Large intestine (tissue), 3 donors: ENCODE measurements at regions not wholly inside any gene's neighbourhood (a gene's known extent, or its start where the extent isn't known, plus 50 kb on each side); places are given as distances from the start of the nearest gene placed in this dataset.

ENCODE experiments used
- DNase-seq, 2 donors: peaks; one replicate each; pipeline versions ENCODE4 v3.0.0 to v3.0.0-alpha.2; 2013
- H3K27ac ChIP-seq: one replicate; pipeline ENCODE4 v1.5.1; 2013; ENCODE audit warnings: low read length
- H3K27me3 ChIP-seq: 2 replicates; pipeline ENCODE4 v1.6.1; 2013; ENCODE audit warnings: low read length; ENCODE audit not compliant: control insufficient read depth, insufficient read depth
- H3K36me3 ChIP-seq: 2 replicates; pipeline ENCODE4 v1.6.1; 2013; ENCODE audit warnings: low read length; ENCODE audit not compliant: control insufficient read depth, insufficient read depth
- H3K4me1 ChIP-seq: one replicate; pipeline ENCODE4 v1.6.1; 2013; ENCODE audit warnings: low read length; ENCODE audit not compliant: control insufficient read depth, insufficient read depth
- H3K4me3 ChIP-seq: one replicate; pipeline ENCODE4 v1.5.1; 2013; ENCODE audit warnings: low read length
- H3K9me3 ChIP-seq: one replicate; pipeline ENCODE4 v1.6.1; 2013; ENCODE audit warnings: mild to moderate bottlenecking, low read depth, low read length, moderate library complexity; ENCODE audit not compliant: control insufficient read depth
- WGBS: methylation state at CpG from one replicate; pipeline ENCODE4 v1.1.5; 2013; ENCODE audit warnings: low lambda C conversion rate; ENCODE audit not compliant: insufficient coverage; 5-methylcytosine and 5-hydroxymethylcytosine counted together

DNA sequence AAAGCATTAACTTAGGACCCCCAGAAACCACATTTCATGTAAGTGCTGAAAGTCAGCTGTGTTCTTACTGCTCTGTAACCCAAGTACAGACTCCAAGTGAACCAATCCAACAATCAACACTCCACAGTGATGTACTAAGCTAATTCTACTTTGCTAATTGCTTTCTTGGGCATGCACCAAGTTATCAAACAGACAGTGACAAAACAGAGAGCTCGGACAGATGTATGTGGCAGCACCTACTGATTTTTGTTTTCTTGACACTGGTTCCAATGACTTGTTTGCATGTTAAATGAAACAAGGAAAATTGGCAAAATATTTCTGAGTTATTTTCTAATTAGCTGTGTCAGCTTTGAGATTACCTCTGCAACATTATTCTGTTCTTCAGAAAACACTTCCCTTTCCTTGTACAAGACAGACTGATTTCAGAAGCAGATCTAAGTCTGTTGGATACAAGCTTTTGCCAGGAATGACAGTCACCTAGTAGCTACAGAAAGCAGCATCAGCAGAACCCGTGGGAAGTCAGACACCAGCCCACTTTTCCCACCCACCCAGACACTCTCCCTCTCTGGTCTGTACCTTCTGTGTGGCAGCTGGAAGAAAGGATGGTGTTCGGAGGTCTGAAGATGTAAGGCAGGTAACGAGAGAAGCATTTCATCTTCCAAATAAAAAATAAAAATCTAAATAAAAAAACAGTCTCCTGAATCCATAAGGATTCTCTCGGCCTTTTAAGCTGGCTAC, 176.7 kb upstream of the PPP2R2B start:
- Histone ChIP-seq H3K4me1 (no peaks in the 10 kb centered on the region), H3K4me3 (no peak overlapping the region), H3K27ac (no peak overlapping the region), H3K36me3 (no peaks in the 10 kb centered on the region), H3K27me3 (peaks cover 2% of the 10 kb centered on the region), H3K9me3 (no peaks in the 10 kb centered on the region)
- DNase-seq: no peak
- no CpG with 5 or more reads among the region's 5 CpGs for WGBS

DNA sequence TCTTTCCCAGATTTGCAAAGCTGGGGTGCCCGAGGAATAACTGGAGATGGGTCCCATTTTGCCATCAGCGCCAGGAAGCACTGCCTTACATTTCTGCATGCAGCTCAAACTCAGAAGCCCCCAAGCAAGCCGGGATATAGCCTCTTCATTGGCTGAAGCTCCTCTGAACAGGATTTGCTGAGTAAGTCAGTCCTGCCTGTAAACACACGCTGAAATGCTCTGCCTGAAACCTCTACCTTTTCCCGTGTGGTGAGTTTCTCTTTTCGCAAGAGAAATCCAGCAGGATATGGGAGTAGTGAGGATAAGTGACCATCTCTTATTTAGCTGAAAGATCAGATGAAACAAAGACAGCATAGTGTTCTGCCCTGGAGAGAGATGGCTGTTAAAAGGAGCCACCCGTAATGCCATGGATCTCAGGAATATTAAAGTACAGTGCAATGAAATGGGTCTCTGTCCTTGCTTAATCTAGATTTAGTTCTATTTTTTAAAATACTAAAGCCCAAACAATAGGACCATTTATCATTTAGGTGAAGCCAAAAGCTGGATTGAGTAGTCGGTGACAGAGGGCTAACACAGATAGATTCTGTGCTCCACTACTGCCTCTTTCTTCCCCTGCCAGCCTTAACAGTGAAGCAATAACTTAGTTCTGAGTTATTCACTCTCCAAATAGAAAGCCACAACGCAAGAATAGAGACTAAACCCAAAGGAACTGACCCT, 177.5 kb upstream of the PPP2R2B start:
- Histone ChIP-seq H3K27me3 (peaks cover 2% of the 10 kb centered on the region), H3K4me3 (no peak overlapping the region), H3K9me3 (no peaks in the 10 kb centered on the region), H3K27ac (no peak overlapping the region), H3K36me3 (no peaks in the 10 kb centered on the region), H3K4me1 (no peaks in the 10 kb centered on the region)
- 40% methylated on average over 1 of the region's 9 CpGs for WGBS
- DNase-seq: no peak

DNA sequence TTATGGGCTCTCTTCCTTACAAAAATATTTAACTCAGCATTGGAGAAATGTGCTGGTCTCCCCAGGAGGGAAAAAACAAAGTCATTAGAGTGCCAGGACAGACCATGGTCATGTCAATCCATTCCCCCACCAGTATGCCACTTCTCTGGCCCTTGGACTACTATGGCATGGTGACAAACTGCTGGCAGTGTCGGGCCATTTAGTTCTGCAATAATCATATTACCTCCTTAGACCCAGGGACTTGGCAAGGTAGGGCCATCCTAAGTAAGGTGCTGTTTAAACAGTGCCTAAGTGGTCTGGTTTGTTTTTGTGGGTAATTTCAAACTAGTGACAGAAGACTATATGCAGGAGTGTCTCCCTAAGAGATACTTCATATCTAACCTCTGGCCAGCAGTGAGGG, 177.8 kb upstream of the STK32A start:
- no CpG with 5 or more reads among the region's 1 CpG for WGBS
- Histone ChIP-seq H3K9me3 (no peaks in the 10 kb centered on the region), H3K36me3 (no peaks in the 10 kb centered on the region), H3K27me3 (peaks cover 2% of the 10 kb centered on the region), H3K4me1 (no peaks in the 10 kb centered on the region), H3K27ac (no peak overlapping the region), H3K4me3 (no peak overlapping the region)
- no peak for DNase-seq

DNA sequence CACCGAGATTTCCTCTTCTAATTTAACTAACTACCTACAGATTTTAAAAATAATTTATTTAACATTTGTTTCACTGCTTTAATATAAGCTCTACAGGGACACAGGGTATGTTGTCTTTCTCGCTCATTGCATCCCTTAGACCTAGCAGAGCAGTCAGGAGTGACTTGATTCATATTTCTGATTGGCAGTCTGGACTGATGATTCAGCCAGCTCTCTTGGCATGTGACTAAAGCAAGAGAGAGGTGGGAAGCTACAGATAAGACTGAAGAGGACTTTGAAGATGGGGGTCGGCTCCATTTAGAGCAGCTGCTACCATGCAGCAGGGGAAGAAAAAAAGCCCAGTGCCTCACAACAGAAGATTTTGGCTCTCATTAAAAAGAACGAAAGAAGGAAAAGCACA, 173.4 kb upstream of the STK32A start:
- H3K4me1 ChIP-seq: no peaks in the 10 kb centered on the region
- H3K27me3 ChIP-seq: peaks cover 2% of the 10 kb centered on the region
- H3K36me3 ChIP-seq: no peaks in the 10 kb centered on the region
- H3K9me3 ChIP-seq: no peaks in the 10 kb centered on the region
- no peak overlapping the region for H3K27ac ChIP-seq
- no peak for DNase-seq
- H3K4me3 ChIP-seq: no peak overlapping the region
- 84% methylated on average over 2 of the region's 4 CpGs for WGBS

DNA sequence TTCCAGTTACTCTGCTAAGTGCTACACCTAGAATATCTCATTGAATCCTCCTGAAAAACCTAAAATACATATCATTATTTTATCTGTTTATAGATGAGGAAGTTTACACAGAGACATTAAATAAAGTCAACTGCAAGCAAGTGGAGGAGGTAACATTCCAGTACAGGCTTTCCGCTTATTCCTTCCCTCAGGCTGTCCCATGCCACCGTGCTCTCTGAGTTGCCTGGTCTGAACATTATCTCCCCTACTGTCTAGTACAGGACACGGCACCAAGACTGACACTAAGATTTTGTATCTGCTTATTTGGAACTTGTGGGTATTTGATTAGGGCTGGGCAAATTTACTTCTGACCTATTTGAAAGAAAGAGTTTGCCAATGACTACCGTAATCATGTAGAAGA, 172.4 kb upstream of the STK32A start:
- WGBS: no CpG with 5 or more reads among the region's 4 CpGs
- Histone ChIP-seq H3K4me1 (no peaks in the 10 kb centered on the region), H3K9me3 (no peaks in the 10 kb centered on the region), H3K36me3 (no peaks in the 10 kb centered on the region), H3K27me3 (no peaks in the 10 kb centered on the region), H3K27ac (no peak overlapping the region), H3K4me3 (no peak overlapping the region)
- DNase-seq: no peak

GRCh38 chr5:147063943-147064342, 170.9 kb upstream of the STK32A start:
- Histone ChIP-seq H3K4me1 (no peaks in the 10 kb centered on the region), H3K27me3 (no peaks in the 10 kb centered on the region), H3K36me3 (no peaks in the 10 kb centered on the region), H3K27ac (no peak overlapping the region), H3K4me3 (no peak overlapping the region), H3K9me3 (no peaks in the 10 kb centered on the region)
- DNase-seq: no peak
- no CpG with 5 or more reads among the region's 2 CpGs for WGBS

DNA sequence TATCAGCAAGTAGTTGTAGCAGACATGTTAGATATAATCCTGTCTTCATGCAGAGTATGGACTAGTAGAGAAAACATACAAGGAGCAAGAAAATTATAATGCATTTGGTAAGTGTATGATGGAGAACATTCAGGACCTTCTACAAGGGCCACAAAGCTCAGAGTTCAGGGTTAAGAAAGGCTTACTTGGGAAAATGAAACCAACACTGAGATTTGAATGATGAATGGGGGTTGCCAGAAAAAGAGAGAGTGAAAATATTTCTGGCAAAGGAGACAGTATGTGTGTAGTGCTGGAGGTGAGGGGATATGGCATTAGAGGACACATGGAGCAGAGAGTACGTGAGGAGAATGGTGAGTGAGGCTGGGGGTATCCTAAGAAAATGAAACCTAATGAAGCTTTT, 169.8 kb upstream of the STK32A start:
- H3K9me3 ChIP-seq: no peaks in the 10 kb centered on the region

GRCh38 chr5:147068998-147069397, 165.8 kb upstream of the STK32A start:
- H3K4me3 ChIP-seq: no peak overlapping the region
- H3K36me3 ChIP-seq: no peaks in the 10 kb centered on the region
- H3K9me3 ChIP-seq: no peaks in the 10 kb centered on the region
- no peaks in the 10 kb centered on the region for H3K27me3 ChIP-seq
- 100% methylated on average over 1 of the region's 4 CpGs for WGBS
- DNase-seq: no peak
- H3K4me1 ChIP-seq: no peaks in the 10 kb centered on the region
- H3K27ac ChIP-seq: no peak overlapping the region

More for the DNA sequence above, 169.8 kb upstream of the STK32A start:
- no peak for DNase-seq
- H3K4me3 ChIP-seq: no peak overlapping the region
- H3K27ac ChIP-seq: no peak overlapping the region
- H3K4me1 ChIP-seq: no peaks in the 10 kb centered on the region
- no peaks in the 10 kb centered on the region for H3K27me3 ChIP-seq
- H3K36me3 ChIP-seq: no peaks in the 10 kb centered on the region
- 100% methylated on average over 1 of the region's 1 CpG for WGBS

DNA sequence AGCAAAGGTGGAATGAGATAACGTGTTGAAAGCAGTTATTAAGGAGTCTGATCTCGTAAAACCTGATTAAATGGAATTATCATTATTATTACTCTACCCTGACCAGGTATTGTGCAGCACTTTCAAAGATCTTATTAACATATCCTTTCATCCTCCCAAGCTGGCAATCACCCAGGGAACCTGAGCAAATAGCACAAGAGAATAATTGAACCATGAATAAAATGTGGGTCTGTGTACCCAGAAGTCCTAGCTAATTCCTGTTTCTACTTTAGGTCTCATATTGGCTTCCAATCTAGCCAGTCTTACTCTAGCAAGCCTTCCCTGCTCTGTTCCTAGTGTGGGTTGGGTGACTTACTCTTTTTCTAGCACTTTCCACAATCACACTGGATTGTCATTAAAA, 162.2 kb upstream of the STK32A start:
- H3K9me3 ChIP-seq: no peaks in the 10 kb centered on the region
- no peak overlapping the region for H3K27ac ChIP-seq
- H3K4me1 ChIP-seq: no peaks in the 10 kb centered on the region
- H3K36me3 ChIP-seq: no peaks in the 10 kb centered on the region
- H3K4me3 ChIP-seq: no peak overlapping the region
- H3K27me3 ChIP-seq: no peaks in the 10 kb centered on the region
- no peak for DNase-seq
- WGBS: 0% methylated on average over 2 of the region's 2 CpGs

GRCh38 chr5:147073098-147073497, 161.7 kb upstream of the STK32A start:
- H3K9me3 ChIP-seq: no peaks in the 10 kb centered on the region
- no peaks in the 10 kb centered on the region for H3K36me3 ChIP-seq
- H3K4me3 ChIP-seq: no peak overlapping the region
- H3K27ac ChIP-seq: no peak overlapping the region
- no peak for DNase-seq
- WGBS: 83% methylated on average over 1 of the region's 3 CpGs
- H3K4me1 ChIP-seq: no peaks in the 10 kb centered on the region
- no peaks in the 10 kb centered on the region for H3K27me3 ChIP-seq

DNA sequence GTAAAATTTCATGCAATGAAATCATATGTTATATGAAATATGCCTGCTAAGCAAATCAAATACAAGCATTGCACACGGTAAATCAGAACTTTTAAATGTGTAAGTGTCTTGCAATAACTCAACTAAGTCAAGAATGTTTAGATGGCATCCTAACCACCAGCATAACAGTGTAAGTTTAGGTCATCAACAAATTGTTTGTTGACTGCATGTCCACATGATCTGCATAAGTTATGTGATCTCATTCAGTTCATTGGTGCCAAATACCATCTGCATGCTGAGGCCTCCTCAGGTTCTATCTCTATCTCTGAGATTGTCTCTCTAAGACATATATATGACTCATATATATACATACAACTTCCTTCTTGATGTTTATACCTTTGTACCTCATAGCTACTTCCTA, 159.6 kb upstream of the STK32A start:
- no peak overlapping the region for H3K27ac ChIP-seq
- no peak for DNase-seq
- no peaks in the 10 kb centered on the region for H3K36me3 ChIP-seq
- no CpG with 5 or more reads among the region's 1 CpG for WGBS
- no peak overlapping the region for H3K4me3 ChIP-seq
- no peaks in the 10 kb centered on the region for H3K27me3 ChIP-seq
- no peaks in the 10 kb centered on the region for H3K4me1 ChIP-seq
- no peaks in the 10 kb centered on the region for H3K9me3 ChIP-seq
